Activated CD8-positive, alpha-beta memory T cell treated with anti-CD3 and anti-CD28 coated beads, Interleukin-2, amount 50 U/mL, for 24 hours (primary cell): ENCODE measurements at regions not wholly inside any gene's neighbourhood (a gene's known extent, or its start where the extent isn't known, plus 50 kb on each side); places are given as distances from the start of the nearest gene placed in this dataset.

Experiments
- DNase-seq: peaks from one replicate; pipeline ENCODE4 v3.0.0-alpha.2; 2020; ENCODE audit errors: extremely low read depth

GRCh38 chr1:221069986-221070385 is 190.7 kb downstream of the HLX start:
- no peak for DNase-seq

- DNase-seq: no peak
These were observed 192.5 kb downstream of the HLX start for GRCh38 chr1:221071777-221072176.

- DNase-seq: no peak
These were observed 193.0 kb downstream of the HLX start for GRCh38 chr1:221072214-221072613.

GRCh38 chr1:221074332-221074731 is 195.1 kb downstream of the HLX start:
- DNase-seq: no peak

- DNase-seq: no peak
These were observed 196.7 kb downstream of the HLX start for GRCh38 chr1:221075911-221076310.

GRCh38 chr1:221076391-221076811 is 197.2 kb downstream of the HLX start:
- DNase-seq: no peak

- DNase-seq: no peak
These were observed 199.2 kb downstream of the HLX start for GRCh38 chr1:221078260-221078965.

GRCh38 chr1:221083902-221084301 is 204.7 kb downstream of the HLX start:
- no peak for DNase-seq

- DNase-seq: no peak
These were observed 205.4 kb downstream of the HLX start for GRCh38 chr1:221084681-221085080.

- no peak for DNase-seq
These were observed 206.6 kb downstream of the HLX start for GRCh38 chr1:221085701-221086375.

- DNase-seq: no peak
These were observed 208.7 kb downstream of the HLX start for GRCh38 chr1:221087919-221088318.

- DNase-seq: no peak
These were observed 210.0 kb downstream of the HLX start for GRCh38 chr1:221089273-221089672.

- DNase-seq: no peak
These were observed 210.6 kb downstream of the HLX start for GRCh38 chr1:221089803-221090202.

GRCh38 chr1:221093903-221094791 is 214.9 kb downstream of the HLX start:
- no peak for DNase-seq

- no peak for DNase-seq
These were observed 218.4 kb downstream of the HLX start for GRCh38 chr1:221097479-221098281.

GRCh38 chr1:221098471-221099405 is 219.5 kb downstream of the HLX start:
- no peak for DNase-seq

GRCh38 chr1:221099747-221100595 is 220.7 kb downstream of the HLX start:
- DNase-seq: no peak

- DNase-seq: no peak
These were observed 221.4 kb downstream of the HLX start for GRCh38 chr1:221100611-221101010.

- no peak for DNase-seq
These were observed 222.8 kb downstream of the HLX start for GRCh38 chr1:221101807-221102605.
